AG10803 (cell line): ENCODE measurements at regions not wholly inside any gene's neighbourhood (a gene's known extent, or its start where the extent isn't known, plus 50 kb on each side); places are given as distances from the start of the nearest gene placed in this dataset.
"Not testable (repeated sequence)": the region's sequence is repeated elsewhere in the genome, so short reads cannot be mapped to it uniquely, and the experiment has no call there.

Experiments
- DNase-seq: peaks from one replicate; pipeline ENCODE4 v3.0.0; 2010; ENCODE audit warnings: low read depth
- H3K4me3 ChIP-seq: 2 replicates; pipeline ENCODE4 v1.5.1; 2011; ENCODE audit warnings: mild to moderate bottlenecking, low read length, control low read depth
- CTCF ChIP-seq: conservative IDR thresholded peaks from 2 replicates; pipeline ENCODE4 v1.5.1; 2011; ENCODE audit warnings: mild to moderate bottlenecking, low read length, control low read depth, inconsistent platforms

GRCh38 chr18:29737620-29738019, 1304.9 kb downstream of the DSC3 start:
- no peak overlapping the region for H3K4me3 ChIP-seq
- DNase-seq = no peak
- TF ChIP-seq CTCF = no peak

GRCh38 chr18:29737190-29737589, 1305.4 kb downstream of the DSC3 start:
- H3K4me3 ChIP-seq = no peak overlapping the region
- no peak for TF ChIP-seq CTCF
- DNase-seq = no peak

GRCh38 chr18:29730073-29730472, 1312.5 kb downstream of the DSC3 start:
- no peak overlapping the region for H3K4me3 ChIP-seq
- TF ChIP-seq CTCF = no peak
- no peak for DNase-seq

GRCh38 chr18:29726646-29727045, 1315.9 kb downstream of the DSC3 start:
- no peak overlapping the region for H3K4me3 ChIP-seq
- TF ChIP-seq CTCF = no peak
- DNase-seq = no peak

- not testable (repeated sequence) for H3K4me3 ChIP-seq, DNase-seq
Observed at GRCh38 chr18:29723486-29723885, 1319.1 kb downstream of the DSC3 start.

GRCh38 chr18:29715960-29716359, 1326.6 kb downstream of the DSC3 start:
- not testable (repeated sequence) for DNase-seq, H3K4me3 ChIP-seq

GRCh38 chr18:29712785-29713184, 1329.8 kb downstream of the DSC3 start:
- no peak for DNase-seq
- no peak for TF ChIP-seq CTCF
- H3K4me3 ChIP-seq = no peak overlapping the region

GRCh38 chr18:29711932-29712331, 1330.6 kb downstream of the DSC3 start:
- no peak for DNase-seq
- no peak overlapping the region for H3K4me3 ChIP-seq
- no peak for TF ChIP-seq CTCF
